Adrenal gland (tissue), 5 donors: ENCODE measurements at regions not wholly inside any gene's neighbourhood (a gene's known extent, or its start where the extent isn't known, plus 50 kb on each side); places are given as distances from the start of the nearest gene placed in this dataset.

ENCODE experiments used
- CTCF ChIP-seq, 6 experiments: fragments of 450-650 bp in 4 of 6; fragments of 200-600 bp in 2 of 6; sonication (generic) in 1 of 6; IDR thresholded peaks; 1 replicate in 5 of 6; 2 replicates in 1 of 6; pipeline versions ENCODE4 v1.5.1 to v1.8.0; 2016 to 2021; ENCODE audit warnings: antibody characterized with exemption in 6 of 6, mild to moderate bottlenecking in 2 of 6, moderate library complexity in 1 of 6
- POLR2A ChIP-seq, 2 donors: fragments of 450-650 bp; IDR thresholded peaks; one replicate each; pipeline ENCODE4 v1.6.1; 2017; ENCODE audit warnings: antibody characterized with exemption in 2 of 2, mild to moderate bottlenecking in 2 of 2, moderate library complexity in 1 of 2
- donor health status: DM: no; HTN: no; CAD: no.

- TF ChIP-seq POLR2A (IDR thresholded peaks at IDR 0.05) (no peak), CTCF (IDR thresholded peaks at IDR 0.05) (no peak)
Measured at GRCh38 chr6:168186438-168186837, 107.4 kb upstream of the FRMD1 start.
